Adrenal gland (tissue), 9 donors: ENCODE measurements at regions not wholly inside any gene's neighbourhood (a gene's known extent, or its start where the extent isn't known, plus 50 kb on each side); places are given as distances from the start of the nearest gene placed in this dataset.

Experiments
- DNase-seq, 7 donors: peaks; one replicate each; pipeline ENCODE4 v3.0.0-alpha.2; 2019 to 2020
- H3K27ac ChIP-seq, 5 donors: fragments of 200-600 bp; sonication (generic) in 4 of 5; 1 replicate in 3 of 5; 2 replicates in 2 of 5; pipeline versions ENCODE4 v1.5.1 to v1.8.0; 2016 to 2020; ENCODE audit warnings: mild to moderate bottlenecking in 1 of 5
- H3K27me3 ChIP-seq: fragments of 200-600 bp; 2 replicates; pipeline ENCODE4 v1.8.0; 2021
- H3K36me3 ChIP-seq, 2 donors: fragments of 200-600 bp; replicated peaks in 1 of 2; 1 replicate in 1 of 2; 2 replicates in 1 of 2; pipeline versions ENCODE4 v1.5.1 to v1.8.0; 2018 to 2022
- H3K4me1 ChIP-seq, 2 donors: fragments of 200-600 bp; replicated peaks in 1 of 2; 1 replicate in 1 of 2; 2 replicates in 1 of 2; pipeline versions ENCODE4 v1.5.1 to v1.8.0; 2018 to 2021
- H3K4me3 ChIP-seq, 4 donors: fragments of 200-600 bp; sonication (generic) in 3 of 4; one replicate each; pipeline ENCODE4 v1.5.1; 2016 to 2018
- H3K9me3 ChIP-seq, 3 donors: fragments of 200-600 bp; sonication (generic) in 1 of 3; replicated peaks in 1 of 3; 1 replicate in 2 of 3; 2 replicates in 1 of 3; pipeline versions ENCODE4 v1.5.1 to v1.8.0; 2016 to 2021
- CTCF ChIP-seq, 6 experiments: fragments of 450-650 bp in 4 of 6; fragments of 200-600 bp in 2 of 6; sonication (generic) in 1 of 6; IDR thresholded peaks; 1 replicate in 5 of 6; 2 replicates in 1 of 6; pipeline versions ENCODE4 v1.5.1 to v1.8.0; 2016 to 2021; ENCODE audit warnings: antibody characterized with exemption in 6 of 6, mild to moderate bottlenecking in 2 of 6, moderate library complexity in 1 of 6
- POLR2A ChIP-seq, 2 donors: fragments of 450-650 bp; IDR thresholded peaks; one replicate each; pipeline ENCODE4 v1.6.1; 2017; ENCODE audit warnings: antibody characterized with exemption in 2 of 2, mild to moderate bottlenecking in 2 of 2, moderate library complexity in 1 of 2
- WGBS, 4 donors: extraction: QIAGEN DNeasy Blood & Tissue Kit in 2 of 4; methylation state at CpG; one replicate each; pipeline versions ENCODE4 v1.1.5 to v1.1.7; 2013 to 2017; 5-methylcytosine and 5-hydroxymethylcytosine counted together
- intact Hi-C, 2 donors: fragments of 100-400 bp; cut with DNase I; formaldehyde crosslinking; loops; one replicate each; pipeline versions ENCODE4 v1.14.1 to v1.15.0; 2022 to 2023
- donor health status: healthy with polysubstance abuse.
- donor health status: Bipolar disorder and iron deficiency.
- donor health status: DM: yes; HTN: yes; CAD: no.
- donor health status: DM: no; HTN: no; CAD: no.
- donor health status: DM: no; HTN: no; CAD: no.

- TF ChIP-seq CTCF (IDR thresholded peaks at IDR 0.05) (no peak), POLR2A (IDR thresholded peaks at IDR 0.05) (no peak)
- no peaks in the 10 kb centered on the region for H3K9me3 ChIP-seq
- intact Hi-C loops, result no loop called here
- 81 to 88% (median 84%) methylated on average over 7 of the region's 7 CpGs for WGBS, 4 donors
- H3K36me3 ChIP-seq, result no peaks in the 10 kb centered on the region
- H3K27ac ChIP-seq, result no peak overlapping the region
- H3K4me1 ChIP-seq, result no peaks in the 10 kb centered on the region
- H3K27me3 ChIP-seq, result no peaks in the 10 kb centered on the region
- H3K4me3 ChIP-seq, result no peak overlapping the region
- DNase-seq, result no peak
Observed at GRCh38 chr2:22942441-22942840, 442.5 kb upstream of the KLHL29 start.

DNA sequence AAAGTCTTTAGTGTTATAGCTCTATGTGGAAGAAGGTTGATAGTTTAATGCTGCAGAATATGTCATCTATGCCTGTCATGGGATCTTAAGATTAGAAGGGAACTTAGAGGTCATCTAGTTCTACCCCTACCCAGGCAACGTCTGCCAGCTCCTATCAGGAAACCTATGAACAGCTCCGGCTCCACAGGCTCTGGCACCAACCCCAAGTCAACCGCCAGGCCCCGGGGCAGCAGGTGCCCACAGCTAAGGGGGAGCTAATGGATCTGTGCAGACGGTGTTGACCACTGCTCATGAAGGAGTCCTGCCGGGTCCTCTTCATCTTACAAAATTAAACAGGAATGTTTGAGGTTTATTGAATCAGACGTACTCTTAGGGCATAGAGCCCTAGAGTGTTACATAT is 440.8 kb upstream of the KLHL29 start:
- WGBS, 4 donors, result 71 to 89% (median 85%) methylated on average over 3 to 7 of the region's 7 CpGs
- no peaks in the 10 kb centered on the region for H3K4me1 ChIP-seq
- H3K36me3 ChIP-seq, result no peaks in the 10 kb centered on the region
- no peak for DNase-seq
- H3K27me3 ChIP-seq, result no peaks in the 10 kb centered on the region
- intact Hi-C loops, result no loop called here
- TF ChIP-seq CTCF (IDR thresholded peaks at IDR 0.05), result no peak
- no peak for TF ChIP-seq POLR2A (IDR thresholded peaks at IDR 0.05)
- H3K27ac ChIP-seq, result no peak overlapping the region
- no peak overlapping the region for H3K4me3 ChIP-seq
- no peaks in the 10 kb centered on the region for H3K9me3 ChIP-seq

- Histone ChIP-seq H3K4me3 (no peak overlapping the region), H3K27ac (no peak overlapping the region), H3K27me3 (no peaks in the 10 kb centered on the region), H3K9me3 (no peaks in the 10 kb centered on the region), H3K4me1 (no peaks in the 10 kb centered on the region), H3K36me3 (no peaks in the 10 kb centered on the region)
- WGBS, 4 donors, result 83 to 100% (median 94%) methylated on average over 2 of the region's 2 CpGs
- intact Hi-C loops, result no loop called here
- no peak for DNase-seq
- TF ChIP-seq POLR2A (IDR thresholded peaks at IDR 0.05) (no peak), CTCF (IDR thresholded peaks at IDR 0.05) (no peak)
Observed at GRCh38 chr2:22946553-22946952, 438.4 kb upstream of the KLHL29 start.

GRCh38 chr2:22947741-22948140 is 437.2 kb upstream of the KLHL29 start:
- Histone ChIP-seq H3K9me3 (no peaks in the 10 kb centered on the region), H3K4me1 (no peaks in the 10 kb centered on the region), H3K36me3 (no peaks in the 10 kb centered on the region), H3K4me3 (no peak overlapping the region), H3K27me3 (no peaks in the 10 kb centered on the region), H3K27ac (no peak overlapping the region)
- TF ChIP-seq POLR2A (IDR thresholded peaks at IDR 0.05), result no peak
- TF ChIP-seq CTCF (IDR thresholded peaks at IDR 0.05), result no peak
- intact Hi-C loops, result no loop called here
- 78 to 89% (median 87%) methylated on average over 4 of the region's 4 CpGs for WGBS, 4 donors
- DNase-seq, result no peak
